ENCODE measurements at regions not wholly inside any gene's neighbourhood (a gene's known extent, or its start where the extent isn't known, plus 50 kb on each side); places are given as distances from the start of the nearest gene placed in this dataset.

- no peak overlapping the region for H3K27ac ChIP-seq
- no peaks in the 10 kb centered on the region for H3K36me3 ChIP-seq
- peaks cover 44% of the 10 kb centered on the region for H3K4me1 ChIP-seq
- WGBS: 83% methylated on average over 6 of the region's 6 CpGs
- no peaks in the 10 kb centered on the region for H3K27me3 ChIP-seq
- TF ChIP-seq POLR2A (IDR thresholded peaks at IDR 0.05) (no peak), POLR2AphosphoS5 (IDR thresholded peaks at IDR 0.05) (no peak)
- H3K4me3 ChIP-seq: no peak overlapping the region
- no peak for DNase-seq (ENCODE audit: low spot score in 2 of 2)
- H3K9me3 ChIP-seq: no peaks in the 10 kb centered on the region
Measured at GRCh38 chr11:95455228-95455970, 224.4 kb upstream of the SESN3 start.

GRCh38 chr11:95453616-95454171, 222.7 kb upstream of the SESN3 start:
- peak in 1 of 2 donors; percentile 81 for DNase-seq (ENCODE audit: low spot score in 2 of 2)
- H3K36me3 ChIP-seq: no peaks in the 10 kb centered on the region
- H3K27me3 ChIP-seq: no peaks in the 10 kb centered on the region
- WGBS: 49% methylated on average over 7 of the region's 7 CpGs
- no peak overlapping the region for H3K4me3 ChIP-seq
- peaks cover 31% of the 10 kb centered on the region for H3K4me1 ChIP-seq
- H3K9me3 ChIP-seq: no peaks in the 10 kb centered on the region
- TF ChIP-seq POLR2A (IDR thresholded peaks at IDR 0.05) (no peak), CTCF (IDR thresholded peaks at IDR 0.05) (no peak), POLR2AphosphoS5 (IDR thresholded peaks at IDR 0.05) (peak in 1 of 3 donors; percentile 11), EP300 (IDR thresholded peaks at IDR 0.05) (no peak)
- no peak overlapping the region for H3K27ac ChIP-seq

GRCh38 chr11:95451682-95452081, 220.7 kb upstream of the SESN3 start:
- TF ChIP-seq CTCF (IDR thresholded peaks at IDR 0.05): no peak
- no peak for TF ChIP-seq POLR2AphosphoS5 (IDR thresholded peaks at IDR 0.05)
- no peak for TF ChIP-seq POLR2A (IDR thresholded peaks at IDR 0.05)
- TF ChIP-seq EP300 (IDR thresholded peaks at IDR 0.05): no peak

GRCh38 chr11:95451261-95451660, 220.3 kb upstream of the SESN3 start:
- TF ChIP-seq POLR2AphosphoS5 (IDR thresholded peaks at IDR 0.05): no peak
- TF ChIP-seq POLR2A (IDR thresholded peaks at IDR 0.05): no peak
- no peak for TF ChIP-seq CTCF (IDR thresholded peaks at IDR 0.05)
- Histone ChIP-seq H3K36me3 (no peaks in the 10 kb centered on the region), H3K4me1 (peaks cover 31% of the 10 kb centered on the region), H3K27me3 (no peaks in the 10 kb centered on the region), H3K4me3 (no peak overlapping the region), H3K9me3 (no peaks in the 10 kb centered on the region), H3K27ac (peak overlapping the region; percentile 11)
- DNase-seq (ENCODE audit: low spot score in 2 of 2): no peak

More at GRCh38 chr11:95451682-95452081, 220.7 kb upstream of the SESN3 start:
- H3K27me3 ChIP-seq: no peaks in the 10 kb centered on the region
- DNase-seq (ENCODE audit: low spot score in 2 of 2): no peak
- H3K36me3 ChIP-seq: no peaks in the 10 kb centered on the region
- H3K9me3 ChIP-seq: no peaks in the 10 kb centered on the region
- no peak overlapping the region for H3K27ac ChIP-seq
- no peak overlapping the region for H3K4me3 ChIP-seq
- peaks cover 31% of the 10 kb centered on the region for H3K4me1 ChIP-seq
- 79% methylated on average over 1 of the region's 1 CpG for WGBS

GRCh38 chr11:95450547-95451123, 219.6 kb upstream of the SESN3 start:
- H3K27me3 ChIP-seq: no peaks in the 10 kb centered on the region
- WGBS: 72% methylated on average over 4 of the region's 4 CpGs
- H3K4me3 ChIP-seq: no peak overlapping the region
- no peaks in the 10 kb centered on the region for H3K9me3 ChIP-seq
- H3K4me1 ChIP-seq: peaks cover 31% of the 10 kb centered on the region
- peak overlapping the region; percentile 11 for H3K27ac ChIP-seq
- DNase-seq (ENCODE audit: low spot score in 2 of 2): no peak
- H3K36me3 ChIP-seq: no peaks in the 10 kb centered on the region
- TF ChIP-seq CTCF (IDR thresholded peaks at IDR 0.05) (no peak), POLR2AphosphoS5 (IDR thresholded peaks at IDR 0.05) (no peak)
